SHP77 treated with DMSO at 0.1 percent for 48 hours (cell line): ENCODE measurements at regions not wholly inside any gene's neighbourhood (a gene's known extent, or its start where the extent isn't known, plus 50 kb on each side); places are given as distances from the start of the nearest gene placed in this dataset.

Experiments used
- DNase-seq: peaks from one replicate; lab custom pipeline; 2025; lab: John Stamatoyannopoulos, UW

GRCh38 chr4:188197566-188197965, 58.3 kb downstream of the TRIML1 start:
- no peak for DNase-seq

- DNase-seq: no peak
These were observed 59.9 kb downstream of the TRIML1 start for GRCh38 chr4:188198982-188199792.

GRCh38 chr4:188201851-188202250, 62.6 kb downstream of the TRIML1 start:
- DNase-seq: no peak

- no peak for DNase-seq
These were observed 67.5 kb downstream of the TRIML1 start for GRCh38 chr4:188206783-188207182.

GRCh38 chr4:188214861-188215260, 75.6 kb downstream of the TRIML1 start:
- DNase-seq: peak; percentile 29

- no peak for DNase-seq
These were observed 79.2 kb downstream of the TRIML1 start for GRCh38 chr4:188218392-188218791.

- no peak for DNase-seq
These were observed 80.8 kb downstream of the TRIML1 start for GRCh38 chr4:188220006-188220405.

GRCh38 chr4:188221090-188221489, 81.8 kb downstream of the TRIML1 start:
- DNase-seq: no peak

- DNase-seq: no peak
These were observed 89.0 kb downstream of the TRIML1 start for GRCh38 chr4:188228279-188228678.

GRCh38 chr4:188232428-188232827, 93.2 kb downstream of the TRIML1 start:
- DNase-seq: no peak

- DNase-seq: no peak
These were observed 102.8 kb downstream of the TRIML1 start for GRCh38 chr4:188242041-188242440.

- no peak for DNase-seq
These were observed 106.4 kb downstream of the TRIML1 start for GRCh38 chr4:188245651-188246050.

GRCh38 chr4:188246488-188246887, 107.2 kb downstream of the TRIML1 start:
- peak; percentile 23 for DNase-seq

GRCh38 chr4:188254211-188254610, 115.0 kb downstream of the TRIML1 start:
- DNase-seq: no peak

GRCh38 chr4:188262464-188262863, 123.2 kb downstream of the TRIML1 start:
- DNase-seq: no peak

- no peak for DNase-seq
These were observed 124.1 kb downstream of the TRIML1 start for GRCh38 chr4:188263321-188263720.

- DNase-seq: no peak
These were observed 127.1 kb downstream of the TRIML1 start for GRCh38 chr4:188266386-188266785.

GRCh38 chr4:188268131-188268908, 129.1 kb downstream of the TRIML1 start:
- no peak for DNase-seq

- no peak for DNase-seq
These were observed 131.2 kb downstream of the TRIML1 start for GRCh38 chr4:188270273-188271069.

- DNase-seq: no peak
These were observed 136.4 kb downstream of the TRIML1 start for GRCh38 chr4:188275686-188276085.

- DNase-seq: no peak
These were observed 139.9 kb downstream of the TRIML1 start for GRCh38 chr4:188279184-188279583.

- no peak for DNase-seq
These were observed 143.4 kb downstream of the TRIML1 start for GRCh38 chr4:188282471-188283232.
